K562 (cell line): ENCODE measurements at regions not wholly inside any gene's neighbourhood (a gene's known extent, or its start where the extent isn't known, plus 50 kb on each side); places are given as distances from the start of the nearest gene placed in this dataset.
A peak's percentile ranks its signal among the peaks of the same experiment; 100 is the strongest.

Experiments used
- ETV6 ChIP-seq, 3 experiments: fragments of 150-350 bp in 1 of 3; sonication (generic) in 1 of 3; formaldehyde crosslinking in 1 of 3; IDR thresholded peaks; 2 replicates each; pipeline versions ENCODE4 v1.6.1 to v1.8.0; 2014 to 2022; ENCODE audit warnings: borderline replicate concordance in 2 of 3, low read depth in 2 of 3, antibody characterized with exemption in 1 of 3, low read length in 1 of 3, mild to moderate bottlenecking in 1 of 3, missing genetic modification reagents in 1 of 3
- FOXA3 ChIP-seq, 2 experiments: fragments of 450-650 bp in 1 of 2; sonication (generic) in 1 of 2; formaldehyde crosslinking; IDR thresholded peaks in 1 of 2; conservative IDR thresholded peaks in 1 of 2; 2 replicates each; pipeline versions ENCODE4 v1.4.0 to v1.8.0; 2020 to 2022; ENCODE audit warnings: mild to moderate bottlenecking in 2 of 2, missing genetic modification reagents in 1 of 2
- GTF2E2 ChIP-seq: fragments of 200-800 bp; sonication (Bioruptor generic); IDR thresholded peaks from 2 replicates; pipeline ENCODE4 v1.6.1; 2016; ENCODE audit warnings: missing genetic modification characterization, missing compliant biosample characterization
- HIVEP1 ChIP-seq: fragments of 250-450 bp; sonication (Bioruptor Pico); IDR thresholded peaks from 2 replicates; pipeline ENCODE4 v1.4.0; 2020; ENCODE audit warnings: mild to moderate bottlenecking
- KDM5B ChIP-seq: fragments of 200-600 bp; sonication (generic); IDR thresholded peaks from 2 replicates; pipeline ENCODE4 v1.6.1; 2012; ENCODE audit warnings: low read depth, mild to moderate bottlenecking, moderate library complexity, low read length, control low read depth, inconsistent platforms; ENCODE audit not compliant: insufficient replicate concordance
- MAZ ChIP-seq, 2 experiments: fragments of 450-650 bp in 1 of 2; sonication (generic) in 1 of 2; formaldehyde crosslinking; IDR thresholded peaks in 1 of 2; conservative IDR thresholded peaks in 1 of 2; 2 replicates each; pipeline versions ENCODE4 v1.4.0 to v1.5.0; 2020; ENCODE audit warnings: mild to moderate bottlenecking in 1 of 2, missing genetic modification reagents in 1 of 2
- MCM7 ChIP-seq, 2 experiments: fragments of 450-650 bp; IDR thresholded peaks; 2 replicates each; pipeline ENCODE4 v1.6.1; 2016 to 2018
- PTTG1 ChIP-seq: fragments of 450-650 bp; IDR thresholded peaks from 2 replicates; pipeline ENCODE4 v1.6.1; 2016; ENCODE audit warnings: low read depth, mild to moderate bottlenecking, missing genetic modification characterization, missing compliant biosample characterization
- RBM17 ChIP-seq: fragments of 200-400 bp; formaldehyde crosslinking; IDR thresholded peaks from 2 replicates; pipeline ENCODE4 v1.6.1; 2017; ENCODE audit warnings: low read depth, mild to moderate bottlenecking, low read length, borderline replicate concordance
- SLC30A9 ChIP-seq: fragments of 250-450 bp; sonication (Bioruptor Pico); IDR thresholded peaks from 2 replicates; pipeline ENCODE4 v1.8.0; 2022; ENCODE audit warnings: mild to moderate bottlenecking, moderate library complexity
- SPI1 ChIP-seq: IDR thresholded peaks from 2 replicates; pipeline ENCODE4 v1.6.1; 2011; ENCODE audit warnings: low read depth, low read length, control low read depth, borderline replicate concordance
- ZNF316 ChIP-seq: fragments of 450-650 bp; IDR thresholded peaks from 2 replicates; pipeline ENCODE4 v1.6.1; 2016
- ZNF778 ChIP-seq: fragments of 450-650 bp; formaldehyde crosslinking; IDR thresholded peaks from 2 replicates; pipeline ENCODE4 v1.4.0; 2020; ENCODE audit warnings: mild to moderate bottlenecking, moderate library complexity
- ZNF780A ChIP-seq: fragments of 250-450 bp; sonication (Bioruptor Pico); IDR thresholded peaks from 2 replicates; pipeline ENCODE4 v1.5.0; 2021; ENCODE audit warnings: mild to moderate bottlenecking
- TF ChIP-seq, protein P1 (sequence below): fragments of 250-450 bp; sonication (Bioruptor Pico); IDR thresholded peaks from 2 replicates; pipeline ENCODE4 v1.4.0; 2020; ENCODE audit warnings: mild to moderate bottlenecking, moderate library complexity
- TF ChIP-seq, protein P2 (sequence below): fragments of 250-450 bp; sonication (Bioruptor Pico); IDR thresholded peaks from 2 replicates; pipeline ENCODE4 v1.8.0; 2021; ENCODE audit warnings: moderate library complexity, mild to moderate bottlenecking, inconsistent platforms
- TF ChIP-seq, protein P3 (sequence below): fragments of 250-450 bp; sonication (Bioruptor Pico); IDR thresholded peaks from 2 replicates; pipeline ENCODE4 v1.5.0; 2021
- TF ChIP-seq, protein P4 (sequence below): fragments of 250-450 bp; sonication (Bioruptor Pico); IDR thresholded peaks from 2 replicates; pipeline ENCODE4 v1.8.0; 2021; ENCODE audit warnings: borderline replicate concordance, mild to moderate bottlenecking, moderate library complexity; ENCODE audit not compliant: poor library complexity, severe bottlenecking
- TF ChIP-seq, protein P5 (sequence below): IDR thresholded peaks from 2 replicates; pipeline ENCODE4 v1.6.1; 2011; ENCODE audit warnings: borderline replicate concordance, low read depth, mild to moderate bottlenecking, moderate library complexity, low read length; ENCODE audit not compliant: insufficient read depth, poor library complexity, severe bottlenecking

DNA sequence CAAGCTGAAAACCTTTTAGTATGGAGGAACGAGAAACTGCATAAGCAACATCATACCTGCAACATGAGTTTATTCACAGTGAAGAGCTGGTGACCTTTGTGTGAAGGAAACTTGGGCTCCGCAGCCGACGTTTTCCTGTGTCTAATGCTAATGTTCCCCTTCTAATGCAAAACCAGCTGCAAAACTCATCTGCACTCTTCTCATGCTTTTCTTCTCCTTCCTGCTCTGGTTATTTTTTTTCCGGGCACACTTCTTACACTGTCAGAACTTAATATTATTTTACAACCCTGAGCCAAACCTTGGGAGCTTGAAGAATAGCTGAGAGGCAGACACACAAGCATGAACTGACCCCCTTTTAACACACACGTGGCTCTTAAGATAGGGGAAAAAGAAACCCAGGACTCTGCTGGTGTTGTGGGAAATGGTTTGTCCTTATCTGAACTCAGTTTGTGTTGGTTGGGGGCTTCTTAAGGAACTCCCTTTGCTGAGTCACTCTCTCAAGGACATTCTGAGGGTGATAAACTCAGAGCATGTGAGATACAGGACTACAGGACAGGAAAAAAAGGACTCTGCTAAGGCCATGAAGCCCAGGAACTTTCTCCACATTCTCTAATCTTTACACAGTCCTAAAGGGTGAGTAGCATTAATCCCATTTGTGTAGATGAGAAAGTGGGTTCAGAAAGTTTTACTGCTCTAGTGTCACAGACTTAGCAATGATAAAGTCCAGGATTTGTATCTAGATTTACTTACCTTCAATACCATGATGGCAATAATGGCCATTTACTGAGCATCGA, 439.3 kb upstream of the TRIB2 start (continued):
- TF ChIP-seq RBM17: no peak
- no peak for TF ChIP-seq ZNF780A (CRISPR knock-in tag)
- TF ChIP-seq, protein P1, sequence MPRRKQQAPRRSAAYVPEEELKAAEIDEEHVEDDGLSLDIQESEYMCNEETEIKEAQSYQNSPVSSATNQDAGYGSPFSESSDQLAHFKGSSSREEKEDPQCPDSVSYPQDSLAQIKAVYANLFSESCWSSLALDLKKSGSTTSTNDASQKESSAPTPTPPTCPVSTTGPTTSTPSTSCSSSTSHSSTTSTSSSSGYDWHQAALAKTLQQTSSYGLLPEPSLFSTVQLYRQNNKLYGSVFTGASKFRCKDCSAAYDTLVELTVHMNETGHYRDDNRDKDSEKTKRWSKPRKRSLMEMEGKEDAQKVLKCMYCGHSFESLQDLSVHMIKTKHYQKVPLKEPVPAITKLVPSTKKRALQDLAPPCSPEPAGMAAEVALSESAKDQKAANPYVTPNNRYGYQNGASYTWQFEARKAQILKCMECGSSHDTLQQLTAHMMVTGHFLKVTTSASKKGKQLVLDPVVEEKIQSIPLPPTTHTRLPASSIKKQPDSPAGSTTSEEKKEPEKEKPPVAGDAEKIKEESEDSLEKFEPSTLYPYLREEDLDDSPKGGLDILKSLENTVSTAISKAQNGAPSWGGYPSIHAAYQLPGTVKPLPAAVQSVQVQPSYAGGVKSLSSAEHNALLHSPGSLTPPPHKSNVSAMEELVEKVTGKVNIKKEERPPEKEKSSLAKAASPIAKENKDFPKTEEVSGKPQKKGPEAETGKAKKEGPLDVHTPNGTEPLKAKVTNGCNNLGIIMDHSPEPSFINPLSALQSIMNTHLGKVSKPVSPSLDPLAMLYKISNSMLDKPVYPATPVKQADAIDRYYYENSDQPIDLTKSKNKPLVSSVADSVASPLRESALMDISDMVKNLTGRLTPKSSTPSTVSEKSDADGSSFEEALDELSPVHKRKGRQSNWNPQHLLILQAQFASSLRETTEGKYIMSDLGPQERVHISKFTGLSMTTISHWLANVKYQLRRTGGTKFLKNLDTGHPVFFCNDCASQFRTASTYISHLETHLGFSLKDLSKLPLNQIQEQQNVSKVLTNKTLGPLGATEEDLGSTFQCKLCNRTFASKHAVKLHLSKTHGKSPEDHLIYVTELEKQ: no peak
- TF ChIP-seq MAZ (CRISPR knock-in tag; conservative IDR thresholded peaks at IDR 0.05 in 1 of 2, IDR thresholded peaks at IDR 0.05 in 1 of 2): peak; percentile 70 to 83
- no peak for TF ChIP-seq KDM5B
- peak in 1 of 2 experiments; percentile 56; a peak in 1 of 4 replicates for TF ChIP-seq ETV6 (IDR thresholded peaks at IDR 0.05; ENCODE audit: borderline replicate concordance in 1 of 2, low read depth in 2 of 2, low read length in 1 of 2)
- TF ChIP-seq ETV6 (CRISPR knock-in tag; IDR thresholded peaks at IDR 0.05; ENCODE audit: borderline replicate concordance): no peak
- TF ChIP-seq, protein P2, sequence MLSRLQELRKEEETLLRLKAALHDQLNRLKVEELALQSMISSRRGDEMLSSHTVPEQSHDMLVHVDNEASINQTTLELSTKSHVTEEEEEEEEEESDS (CRISPR knock-in tag): no peak
- TF ChIP-seq, protein P3, sequence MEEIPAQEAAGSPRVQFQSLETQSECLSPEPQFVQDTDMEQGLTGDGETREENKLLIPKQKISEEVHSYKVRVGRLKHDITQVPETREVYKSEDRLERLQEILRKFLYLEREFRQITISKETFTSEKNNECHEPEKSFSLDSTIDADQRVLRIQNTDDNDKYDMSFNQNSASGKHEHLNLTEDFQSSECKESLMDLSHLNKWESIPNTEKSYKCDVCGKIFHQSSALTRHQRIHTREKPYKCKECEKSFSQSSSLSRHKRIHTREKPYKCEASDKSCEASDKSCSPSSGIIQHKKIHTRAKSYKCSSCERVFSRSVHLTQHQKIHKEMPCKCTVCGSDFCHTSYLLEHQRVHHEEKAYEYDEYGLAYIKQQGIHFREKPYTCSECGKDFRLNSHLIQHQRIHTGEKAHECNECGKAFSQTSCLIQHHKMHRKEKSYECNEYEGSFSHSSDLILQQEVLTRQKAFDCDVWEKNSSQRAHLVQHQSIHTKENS (CRISPR knock-in tag): no peak
- no peak for TF ChIP-seq PTTG1
- TF ChIP-seq, protein P4, sequence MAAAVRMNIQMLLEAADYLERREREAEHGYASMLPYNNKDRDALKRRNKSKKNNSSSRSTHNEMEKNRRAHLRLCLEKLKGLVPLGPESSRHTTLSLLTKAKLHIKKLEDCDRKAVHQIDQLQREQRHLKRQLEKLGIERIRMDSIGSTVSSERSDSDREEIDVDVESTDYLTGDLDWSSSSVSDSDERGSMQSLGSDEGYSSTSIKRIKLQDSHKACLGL: no peak
- TF ChIP-seq SLC30A9 (CRISPR knock-in tag): no peak
- TF ChIP-seq FOXA3 (CRISPR knock-in tag; conservative IDR thresholded peaks at IDR 0.05 in 1 of 2, IDR thresholded peaks at IDR 0.05 in 1 of 2): no peak
- no peak for TF ChIP-seq HIVEP1 (CRISPR knock-in tag)
- no peak for TF ChIP-seq MCM7 (IDR thresholded peaks at IDR 0.05)
- TF ChIP-seq GTF2E2 (tag): peak; percentile 93
- TF ChIP-seq ZNF316: peak; percentile 94
- TF ChIP-seq SPI1: peak; percentile 63; the same call in 1 of the 2 replicates
- TF ChIP-seq, protein P5, sequence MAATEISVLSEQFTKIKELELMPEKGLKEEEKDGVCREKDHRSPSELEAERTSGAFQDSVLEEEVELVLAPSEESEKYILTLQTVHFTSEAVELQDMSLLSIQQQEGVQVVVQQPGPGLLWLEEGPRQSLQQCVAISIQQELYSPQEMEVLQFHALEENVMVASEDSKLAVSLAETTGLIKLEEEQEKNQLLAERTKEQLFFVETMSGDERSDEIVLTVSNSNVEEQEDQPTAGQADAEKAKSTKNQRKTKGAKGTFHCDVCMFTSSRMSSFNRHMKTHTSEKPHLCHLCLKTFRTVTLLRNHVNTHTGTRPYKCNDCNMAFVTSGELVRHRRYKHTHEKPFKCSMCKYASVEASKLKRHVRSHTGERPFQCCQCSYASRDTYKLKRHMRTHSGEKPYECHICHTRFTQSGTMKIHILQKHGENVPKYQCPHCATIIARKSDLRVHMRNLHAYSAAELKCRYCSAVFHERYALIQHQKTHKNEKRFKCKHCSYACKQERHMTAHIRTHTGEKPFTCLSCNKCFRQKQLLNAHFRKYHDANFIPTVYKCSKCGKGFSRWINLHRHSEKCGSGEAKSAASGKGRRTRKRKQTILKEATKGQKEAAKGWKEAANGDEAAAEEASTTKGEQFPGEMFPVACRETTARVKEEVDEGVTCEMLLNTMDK: no peak
- no peak for TF ChIP-seq ZNF778 (CRISPR knock-in tag)
